ELR (cell line): ENCODE measurements at regions not wholly inside any gene's neighbourhood (a gene's known extent, or its start where the extent isn't known, plus 50 kb on each side); places are given as distances from the start of the nearest gene placed in this dataset.

Experiments used
- DNase-seq: peaks from one replicate; pipeline ENCODE4 v3.0.0-alpha.2; 2015; ENCODE audit warnings: low read depth

DNA sequence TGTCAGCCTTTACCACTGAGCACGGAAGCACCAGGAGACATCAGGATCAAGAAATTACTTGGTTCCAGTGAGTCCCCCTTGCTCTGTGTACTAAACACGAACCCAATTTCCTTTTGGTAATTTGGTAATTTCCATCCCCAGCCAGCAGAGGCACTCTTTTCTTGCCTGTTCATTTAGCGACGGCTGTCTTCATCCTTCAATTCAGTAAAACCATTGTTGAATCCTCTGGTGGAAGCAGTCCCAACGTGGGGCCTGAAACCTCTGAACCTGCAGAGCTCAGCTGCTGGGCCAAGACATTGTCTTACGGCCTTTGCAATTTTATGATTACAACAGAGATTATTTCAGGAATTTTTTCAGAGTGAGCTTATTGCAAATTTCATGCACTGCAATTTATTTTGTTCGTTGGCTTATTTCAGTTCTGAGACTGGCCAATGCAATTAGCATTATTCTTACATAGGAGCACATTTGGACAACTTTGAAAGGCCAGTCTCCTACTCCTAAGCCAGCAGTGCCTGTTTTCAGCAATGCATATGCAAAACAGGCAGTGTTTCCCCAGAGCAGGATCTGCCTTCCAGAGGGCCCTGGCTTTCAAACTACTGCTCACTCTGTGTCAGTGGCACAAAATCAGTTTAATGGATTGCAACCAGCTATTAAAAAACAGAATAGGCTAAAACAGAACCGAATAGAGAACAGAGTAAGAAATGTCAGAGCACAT lies 372.9 kb upstream of the TMEM132C start:
- no peak for DNase-seq

DNA sequence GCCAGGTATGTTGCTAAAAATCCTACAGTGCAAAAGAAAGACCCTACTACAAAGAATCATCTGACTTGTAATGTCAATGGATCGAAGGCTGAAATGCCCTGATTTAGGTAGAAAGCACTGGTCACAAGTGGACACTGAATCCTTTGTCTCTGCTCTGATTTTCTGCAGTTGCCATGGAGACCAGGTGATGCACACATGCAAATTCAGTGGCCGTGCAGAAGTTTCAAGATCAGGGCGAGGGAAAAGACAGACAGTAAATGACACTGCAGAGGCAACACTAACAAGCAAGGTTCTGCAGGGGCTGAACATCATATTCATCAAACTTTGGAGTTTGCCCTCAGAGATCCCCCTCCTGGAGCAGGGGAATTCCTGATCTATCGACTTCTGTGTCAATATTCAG lies 370.3 kb upstream of the TMEM132C start:
- DNase-seq, result no peak

DNA sequence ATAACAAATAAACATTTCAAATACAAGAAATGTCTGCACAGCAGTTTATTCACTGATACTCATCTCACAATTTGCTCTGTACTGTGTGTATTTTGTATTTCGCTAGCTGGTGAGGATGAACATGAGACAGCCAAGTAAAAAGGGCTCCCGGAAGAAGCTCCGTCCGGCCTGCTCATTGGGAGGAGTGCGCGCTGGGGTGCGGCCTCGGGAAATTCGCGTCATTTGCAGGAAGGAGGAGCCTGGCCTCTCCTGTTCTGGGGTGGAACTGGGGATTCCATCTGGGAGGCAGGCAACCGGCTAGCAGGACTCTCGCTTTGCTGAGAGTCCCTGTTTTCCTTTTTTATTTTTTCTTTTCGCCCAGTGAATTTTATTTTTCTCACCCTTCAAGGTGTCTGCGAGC lies 368.4 kb upstream of the TMEM132C start:
- DNase-seq, result no peak

DNA sequence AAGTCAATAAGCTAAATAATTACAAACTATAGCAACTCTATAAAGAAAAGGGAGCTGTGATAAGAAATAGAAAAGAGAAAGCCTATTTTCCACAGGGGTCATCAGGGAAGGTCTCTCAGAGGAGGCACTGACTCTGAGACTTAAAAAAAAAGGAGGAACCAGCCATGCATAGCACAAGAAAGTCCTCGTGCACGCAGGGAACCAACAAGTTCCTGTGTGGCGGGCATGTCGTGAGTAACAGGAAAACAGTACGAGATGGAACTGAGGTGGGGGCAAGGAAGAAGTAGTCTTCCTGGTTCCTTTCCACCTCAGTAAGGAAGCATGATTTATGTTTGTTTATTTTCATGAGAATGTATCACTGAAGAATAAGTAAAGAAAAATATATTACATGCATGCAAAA lies 367.0 kb upstream of the TMEM132C start:
- no peak for DNase-seq

DNA sequence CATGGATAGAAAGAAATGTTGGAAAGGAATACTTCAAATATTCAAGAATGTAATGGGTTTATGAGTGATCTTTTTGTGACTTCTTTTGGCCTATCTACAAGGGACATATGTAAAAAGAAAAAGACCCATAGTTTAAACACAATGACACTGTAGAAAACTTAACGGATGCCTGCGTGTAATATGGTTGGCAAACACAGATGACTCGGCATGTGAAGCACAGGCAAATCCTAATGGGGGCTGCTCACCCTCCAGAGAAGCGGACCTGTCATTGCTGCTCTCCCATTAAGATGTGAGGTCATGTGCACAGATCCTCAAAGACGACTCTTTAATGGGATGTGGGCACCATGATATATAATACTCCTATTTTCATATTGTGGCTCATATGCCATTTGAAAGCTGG lies 366.6 kb upstream of the TMEM132C start:
- no peak for DNase-seq

DNA sequence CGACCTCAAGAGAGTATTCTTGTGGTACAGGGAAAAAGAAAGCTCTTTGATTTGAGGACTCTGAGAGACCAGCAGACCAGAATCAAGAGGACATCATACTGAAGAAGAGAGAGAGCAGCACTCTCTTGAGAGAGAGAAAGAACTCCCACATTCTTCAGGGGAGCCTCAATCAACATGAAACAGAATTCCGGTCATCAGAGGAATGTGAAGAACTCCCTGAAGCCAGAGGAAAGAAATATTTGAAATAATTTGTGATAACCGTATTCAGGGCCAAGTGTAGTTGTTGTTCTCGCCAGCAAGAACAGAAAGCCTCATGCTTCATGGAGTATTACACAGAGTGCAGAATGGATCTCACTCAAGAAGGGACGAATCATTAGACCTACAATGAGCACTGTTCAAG lies 363.8 kb upstream of the TMEM132C start:
- DNase-seq, result no peak

DNA sequence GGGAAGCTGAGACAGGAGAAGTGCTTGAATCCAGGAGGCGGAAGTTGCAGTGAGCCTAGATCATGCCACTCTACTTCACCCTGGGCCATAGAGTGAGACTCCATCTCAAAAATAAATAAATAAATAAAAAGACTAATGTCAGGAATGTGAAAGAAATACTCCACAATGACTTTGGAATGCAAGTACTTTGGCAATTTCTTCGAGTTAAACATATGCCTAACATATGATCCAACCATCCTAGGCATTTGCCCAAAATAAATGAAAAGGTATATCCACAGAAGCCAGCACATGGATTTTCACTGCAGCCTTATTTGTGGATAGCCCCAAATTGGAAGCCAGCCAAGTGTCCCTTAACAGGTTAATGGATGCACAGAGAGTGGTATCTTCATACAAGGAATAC lies 357.9 kb upstream of the TMEM132C start:
- no peak for DNase-seq

DNA sequence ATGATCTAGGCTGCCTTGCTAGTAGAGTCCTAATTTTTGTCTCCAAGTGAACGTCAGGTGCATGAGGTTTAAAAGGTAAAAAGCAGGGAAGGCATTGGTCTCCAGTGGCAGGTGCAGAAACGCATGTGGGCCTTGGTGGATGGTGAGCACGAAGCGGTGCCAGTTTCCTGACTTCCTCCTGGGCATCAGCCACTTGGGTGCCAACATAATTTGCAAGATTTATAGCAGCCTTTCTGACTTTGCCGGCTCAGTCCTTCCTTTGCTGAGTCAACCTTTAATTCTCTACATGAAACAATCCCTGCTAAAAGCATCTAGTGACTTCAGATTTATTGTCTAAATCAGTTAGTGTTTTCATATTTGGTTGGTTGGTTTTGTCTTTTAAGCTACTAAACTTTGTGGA lies 355.7 kb upstream of the TMEM132C start:
- DNase-seq, result no peak

DNA sequence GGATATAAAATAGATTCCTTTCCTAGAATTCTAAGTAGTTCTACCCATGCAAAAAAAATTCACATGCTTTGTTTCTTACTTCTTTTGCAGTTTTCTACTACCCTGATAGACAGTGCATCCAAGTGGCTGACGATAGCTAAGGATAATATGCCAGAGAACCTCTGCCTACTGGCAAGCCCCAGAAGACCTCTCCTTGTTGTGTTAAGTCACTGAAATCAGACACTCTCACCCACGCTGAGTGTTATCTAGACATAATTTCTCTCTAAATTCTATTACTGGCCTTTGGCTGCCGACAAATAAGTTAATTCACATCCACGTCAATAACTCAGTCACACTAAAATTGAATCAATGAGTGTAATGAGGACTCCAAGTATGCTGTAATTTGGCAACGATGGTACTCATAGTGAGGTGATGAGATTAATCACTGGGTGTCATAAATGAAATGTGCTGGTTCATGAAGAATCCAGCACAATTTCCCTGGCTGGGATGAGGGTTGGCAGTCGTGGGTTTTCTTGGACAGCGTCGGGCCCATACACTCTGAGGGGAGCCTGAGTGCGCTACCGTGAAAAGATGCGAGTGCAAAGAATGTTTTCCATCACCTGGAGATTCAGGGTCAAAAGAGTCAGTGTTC lies 354.8 kb upstream of the TMEM132C start:
- no peak for DNase-seq

DNA sequence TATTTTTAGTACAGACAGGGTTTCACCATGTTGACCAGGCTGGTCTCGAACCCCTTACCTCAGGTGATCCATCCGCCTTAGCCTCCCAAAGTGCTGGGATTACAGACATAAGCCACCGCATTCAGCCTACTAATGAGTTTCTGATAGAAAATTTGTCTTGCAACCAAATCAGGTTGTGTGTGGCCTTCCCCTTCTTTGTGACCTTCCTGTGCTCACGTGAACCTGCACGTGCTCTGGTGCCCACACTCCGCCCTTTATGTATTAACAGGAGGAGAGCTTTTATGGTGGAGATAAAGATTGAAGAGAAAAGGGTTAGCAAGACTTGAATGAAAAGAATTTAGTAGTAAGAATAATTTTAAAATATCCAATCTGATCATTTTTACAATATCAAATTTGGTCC lies 343.5 kb upstream of the TMEM132C start:
- no peak for DNase-seq

DNA sequence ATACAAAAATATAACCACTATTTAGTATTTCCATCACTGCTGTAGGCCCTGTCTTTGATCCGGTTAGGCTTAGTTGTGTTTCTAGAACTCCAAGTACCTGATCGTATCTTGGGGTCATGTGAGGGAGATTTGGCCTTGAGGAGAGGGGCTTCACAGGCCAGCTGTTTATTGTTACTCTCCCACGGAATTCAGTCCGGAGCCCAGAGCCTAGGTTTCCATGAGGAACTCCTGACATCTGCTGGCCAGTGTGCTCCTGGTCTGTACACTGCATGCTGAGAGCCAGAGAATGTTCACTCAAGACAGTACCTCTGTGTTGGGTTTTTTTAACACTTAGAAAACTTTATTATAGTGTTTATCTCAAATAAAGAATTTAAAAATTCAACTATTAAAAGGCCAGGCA lies 341.0 kb upstream of the TMEM132C start:
- peak; percentile 10 for DNase-seq

DNA sequence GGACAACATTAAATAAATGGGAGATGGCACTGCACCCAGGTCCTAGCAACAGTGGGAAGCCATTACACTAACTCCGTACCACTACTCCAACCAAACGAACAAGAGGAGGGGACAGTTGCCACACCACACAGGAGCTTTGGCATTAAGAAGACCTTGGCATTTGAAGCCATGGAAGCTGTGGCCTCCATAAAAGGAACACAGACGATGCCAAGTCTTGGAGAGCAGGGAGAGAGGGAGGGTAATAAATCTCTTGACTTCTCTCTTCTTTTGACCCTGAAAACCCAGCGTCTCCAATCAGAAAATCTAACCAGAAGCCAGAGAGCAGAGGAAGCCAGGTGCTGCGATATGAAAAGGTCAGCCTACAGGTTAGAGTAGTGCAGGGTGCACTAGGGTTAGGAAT lies 338.8 kb upstream of the TMEM132C start:
- DNase-seq, result no peak

DNA sequence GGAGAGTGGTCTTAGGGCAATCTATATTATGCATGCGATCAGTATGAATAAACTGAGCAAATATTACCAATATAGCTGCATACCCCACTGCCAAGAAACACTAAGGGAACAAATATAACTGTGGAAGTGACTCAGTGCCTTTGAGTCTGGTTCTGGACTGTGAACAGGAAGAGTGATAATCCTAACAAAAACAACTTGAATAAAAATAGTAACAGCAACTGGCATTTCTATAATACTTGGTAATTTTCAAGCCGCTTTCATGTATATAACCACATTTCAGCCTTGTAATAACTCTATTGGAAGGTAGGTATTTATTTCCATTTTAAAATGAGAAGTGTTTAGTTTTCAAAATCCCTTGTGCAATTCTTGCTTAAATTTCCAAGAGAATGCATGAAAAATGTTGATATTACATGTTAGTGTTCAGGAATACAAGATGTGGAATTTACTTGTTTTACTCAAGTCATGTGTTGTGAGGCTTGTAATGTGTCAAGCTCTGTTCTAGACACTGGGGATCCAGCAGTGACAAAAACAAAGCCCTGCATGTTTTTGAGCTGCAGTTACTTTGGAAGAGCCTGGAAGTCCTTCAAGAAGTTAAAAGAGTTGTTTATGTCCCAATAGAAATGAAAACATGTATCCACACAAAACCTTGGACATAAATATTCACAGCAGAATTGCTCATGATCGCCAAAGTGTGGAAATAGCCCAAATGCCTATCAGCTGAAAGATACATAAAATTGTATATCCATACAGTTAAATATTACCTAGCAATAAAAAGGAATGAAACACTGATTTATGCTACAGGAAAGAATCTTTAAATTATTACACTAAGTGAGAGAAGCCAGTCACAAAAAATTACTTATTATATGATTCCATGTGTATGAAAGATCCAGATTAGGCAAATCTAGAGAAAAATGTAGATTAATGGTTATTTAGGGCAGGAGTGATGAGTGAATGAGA lies 338.1 kb upstream of the TMEM132C start:
- DNase-seq, result peak; percentile 29

DNA sequence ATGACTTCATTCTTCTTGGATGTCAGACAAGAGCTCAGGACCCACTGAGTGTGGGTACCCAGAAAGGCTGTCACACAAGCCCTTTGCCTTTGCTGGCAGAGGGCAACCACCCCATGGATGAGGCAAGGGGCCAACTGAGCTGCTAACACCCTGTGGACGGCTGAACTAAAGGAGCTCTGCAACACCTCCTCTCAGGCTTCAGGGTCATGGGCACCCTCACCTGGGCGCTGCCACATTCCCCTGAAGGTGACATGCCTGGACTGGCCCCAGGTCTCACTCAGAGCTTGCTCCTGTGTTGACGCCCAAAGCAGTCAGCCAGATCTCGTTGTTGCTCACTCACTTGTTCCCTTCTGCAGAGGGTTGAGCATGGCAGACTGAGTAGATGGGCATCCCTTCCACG lies 336.8 kb upstream of the TMEM132C start:
- no peak for DNase-seq

DNA sequence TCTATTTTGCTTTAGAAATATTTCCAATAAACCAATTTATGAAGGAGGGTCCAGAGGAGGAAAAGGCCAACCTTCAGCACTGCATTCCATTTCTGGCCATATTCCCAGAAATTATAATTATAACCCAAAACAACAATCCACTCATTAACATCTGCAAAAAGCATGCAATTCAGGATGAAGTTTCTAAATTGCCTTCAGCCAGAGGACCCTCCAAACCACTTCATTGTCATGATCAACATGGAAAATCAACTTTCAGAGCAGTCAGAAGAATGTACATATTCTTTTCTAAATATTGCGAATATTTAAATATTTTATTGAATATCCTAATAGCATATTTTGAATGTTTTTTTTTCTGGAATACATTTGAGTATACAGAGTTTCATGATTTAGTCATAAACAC lies 332.6 kb upstream of the TMEM132C start:
- DNase-seq, result no peak

DNA sequence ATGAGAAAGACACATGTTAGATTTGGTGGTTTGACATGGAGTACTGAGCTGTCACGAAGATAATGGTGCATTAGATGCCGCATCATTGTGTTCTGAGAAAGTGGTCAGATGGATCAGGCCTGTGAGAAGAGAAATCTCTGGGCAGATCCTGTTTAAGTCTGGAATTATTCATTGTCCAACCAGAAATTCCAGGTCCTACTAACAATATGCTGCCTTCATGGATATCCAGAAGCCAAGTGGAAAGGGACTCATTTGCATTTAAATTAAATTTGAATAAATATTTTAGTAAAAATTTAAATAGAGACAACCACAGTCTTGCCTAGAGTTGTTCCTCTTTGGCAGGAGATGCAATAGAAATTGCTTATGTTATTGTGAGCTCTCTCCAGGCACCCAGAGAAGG lies 330.5 kb upstream of the TMEM132C start:
- no peak for DNase-seq

DNA sequence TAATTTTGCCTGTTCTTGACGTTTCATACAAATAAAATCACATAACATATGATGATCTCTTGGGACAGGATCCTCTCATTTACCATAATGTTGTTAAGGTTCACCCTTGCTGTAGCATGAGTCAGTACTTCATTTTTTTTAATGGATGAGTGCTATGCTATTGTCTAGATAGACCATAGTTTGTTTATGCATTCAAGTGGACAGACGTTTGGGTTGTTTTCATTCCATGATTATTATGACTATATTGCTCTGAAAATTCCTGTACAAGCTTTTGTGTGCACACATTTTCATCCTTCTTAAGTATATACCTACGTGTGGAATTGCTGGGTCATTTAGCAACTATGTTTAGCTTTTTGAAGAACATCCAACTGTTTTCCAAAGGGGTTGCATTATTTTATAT lies 325.6 kb upstream of the TMEM132C start:
- peak; percentile 42 for DNase-seq

DNA sequence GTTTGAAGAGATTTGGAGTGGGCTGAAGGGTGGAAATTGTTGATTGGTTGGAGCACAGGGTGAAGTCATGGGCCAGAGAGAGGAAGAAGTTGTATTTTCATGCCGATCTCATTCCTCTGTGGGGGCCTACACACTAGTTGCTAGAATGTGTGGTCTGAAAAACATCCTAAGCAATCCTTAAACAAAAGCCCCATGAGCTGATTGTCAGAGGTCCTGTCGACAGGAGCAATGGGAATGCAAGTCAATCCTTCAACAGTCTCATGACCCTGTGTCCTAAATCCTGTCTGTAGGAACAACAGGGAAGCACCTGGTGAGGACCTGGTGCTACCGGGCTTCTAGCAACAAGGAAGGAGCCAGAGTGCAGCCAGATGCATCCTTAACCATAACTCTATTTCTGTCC lies 324.0 kb upstream of the TMEM132C start:
- no peak for DNase-seq

DNA sequence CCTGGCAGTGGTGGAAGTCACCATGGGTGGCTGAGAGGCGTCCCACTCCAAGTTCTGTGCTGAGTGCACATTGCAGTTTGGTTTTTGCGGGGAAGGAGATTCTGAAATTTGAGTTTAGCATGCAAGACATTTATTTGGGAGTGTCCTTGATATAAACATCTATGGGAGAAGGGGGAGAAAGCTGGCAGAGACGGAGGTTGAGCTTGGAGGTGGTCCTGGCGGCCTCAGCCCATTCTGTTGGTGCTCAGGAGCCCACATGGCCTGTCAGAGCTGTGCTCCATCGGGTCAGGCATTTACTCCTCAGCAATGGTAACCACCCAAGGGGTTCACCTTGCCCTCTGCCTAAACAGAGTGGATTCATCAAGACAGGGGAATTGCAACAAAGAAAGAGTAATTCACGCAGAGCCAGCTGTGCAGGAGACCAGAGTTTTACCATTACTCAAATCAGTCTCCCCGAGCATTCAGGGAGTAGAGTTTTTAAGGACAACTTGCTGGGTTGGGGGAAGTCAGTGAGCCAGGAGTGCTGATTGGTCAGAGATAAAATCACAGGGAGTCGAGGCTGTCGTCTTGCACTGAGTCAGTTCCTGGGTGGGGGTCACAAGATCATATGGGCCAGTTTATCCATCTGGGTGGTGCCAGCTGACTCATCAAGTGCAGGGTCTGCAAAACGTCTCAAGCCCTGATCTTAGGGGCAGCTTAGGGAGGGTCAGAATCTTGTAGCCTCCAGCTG lies 323.3 kb upstream of the TMEM132C start:
- peak; percentile 70 for DNase-seq

DNA sequence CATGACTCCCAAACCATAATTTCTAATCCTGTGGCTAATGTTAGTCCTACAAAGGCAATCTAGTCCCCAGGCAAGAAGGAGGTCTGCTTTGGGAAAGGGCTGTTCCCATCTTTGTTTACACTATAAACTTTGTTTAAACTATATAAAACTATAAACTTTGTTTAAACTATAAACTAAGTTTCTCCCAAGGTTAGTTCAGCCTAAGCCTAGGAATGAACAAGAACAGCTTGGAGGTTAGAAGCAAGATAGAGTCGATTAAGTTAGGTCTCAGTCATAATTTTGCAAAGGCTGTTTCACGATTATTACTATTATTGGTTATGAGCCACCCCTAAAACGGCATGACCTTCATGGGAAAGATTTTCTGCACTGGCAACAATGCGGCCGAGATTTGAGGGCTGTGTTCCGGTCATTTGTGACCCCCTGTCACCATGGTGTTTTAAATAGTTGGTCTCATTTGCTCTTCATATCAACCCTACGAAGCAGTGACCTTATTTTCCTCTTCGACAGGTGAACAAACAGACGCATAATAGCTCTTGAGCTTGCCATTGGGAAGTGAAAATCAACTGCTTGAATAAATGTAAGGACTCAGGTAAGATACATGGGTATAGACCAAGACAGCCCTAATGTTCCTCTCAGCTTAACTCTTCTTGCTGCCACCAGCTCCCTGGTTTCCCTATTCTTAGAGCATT lies 322.6 kb upstream of the TMEM132C start:
- DNase-seq, result no peak

DNA sequence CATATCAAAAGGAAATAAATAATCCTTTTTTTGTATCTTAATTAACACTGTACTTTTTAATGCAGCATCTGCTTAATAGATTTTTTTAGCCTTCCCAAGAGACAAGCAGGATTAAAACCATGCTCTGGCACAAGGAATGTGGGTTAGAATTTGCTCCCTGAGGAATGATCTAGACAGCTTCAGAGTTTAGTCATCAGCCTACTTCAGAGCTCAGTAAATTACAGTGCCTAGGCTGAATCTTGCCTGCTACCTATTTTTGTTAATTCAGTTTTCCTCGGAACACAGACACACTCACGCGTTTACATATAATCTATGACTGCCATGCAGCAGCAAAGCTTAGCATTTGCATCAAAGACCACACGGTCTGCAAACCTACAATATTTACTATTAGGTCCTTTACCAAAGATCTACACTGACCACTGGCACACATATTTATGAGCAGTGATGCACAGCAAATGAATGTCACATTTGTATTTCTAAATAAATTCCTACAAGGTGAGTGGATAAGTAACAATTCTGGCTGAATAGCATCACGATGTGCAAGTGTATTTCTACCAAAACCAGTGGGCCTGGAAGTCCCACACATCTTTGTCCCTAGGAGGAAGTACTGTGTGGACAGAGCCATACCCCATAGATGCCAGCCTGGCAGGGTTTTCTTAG lies 309.8 kb upstream of the TMEM132C start:
- DNase-seq, result peak; percentile 48
